Stimulated activated effector memory CD8-positive, alpha-beta T cell treated with anti-CD3 and anti-CD28 coated beads, Interleukin-12 subunit alpha, Interleukin-12 subunit beta, amount 100 ng/mL, for 72 hours (primary cell): ENCODE measurements at regions not wholly inside any gene's neighbourhood (a gene's known extent, or its start where the extent isn't known, plus 50 kb on each side); places are given as distances from the start of the nearest gene placed in this dataset.
"Not testable (repeated sequence)": the region's sequence is repeated elsewhere in the genome, so short reads cannot be mapped to it uniquely, and the experiment has no call there.

Source experiments
- ATAC-seq: fragments of 150-1000 bp; cut with Tn5 transposase; 2 replicates; pipeline ENCODE4 v1.10.0; 2021
- DNase-seq, 2 donors: peaks; one replicate each; pipeline ENCODE4 v3.0.0; 2021 to 2022; ENCODE audit warnings: low spot score in 2 of 2
- H3K27ac Mint-ChIP-seq: one replicate; pipeline ENCODE4 v1.8.0; 2022; ENCODE audit warnings: mild to moderate bottlenecking, mixed read lengths
- H3K36me3 Mint-ChIP-seq: one replicate; pipeline ENCODE4 v1.8.0; 2022; ENCODE audit warnings: mild to moderate bottlenecking, mixed read lengths
- H3K4me1 Mint-ChIP-seq: one replicate; pipeline ENCODE4 v1.8.0; 2022; ENCODE audit warnings: mixed read lengths
- H3K4me3 Mint-ChIP-seq: one replicate; pipeline ENCODE4 v1.8.0; 2022; ENCODE audit warnings: mild to moderate bottlenecking, mixed read lengths
- H3K9me3 Mint-ChIP-seq: one replicate; pipeline ENCODE4 v1.8.0; 2022; ENCODE audit warnings: mixed read lengths

DNA sequence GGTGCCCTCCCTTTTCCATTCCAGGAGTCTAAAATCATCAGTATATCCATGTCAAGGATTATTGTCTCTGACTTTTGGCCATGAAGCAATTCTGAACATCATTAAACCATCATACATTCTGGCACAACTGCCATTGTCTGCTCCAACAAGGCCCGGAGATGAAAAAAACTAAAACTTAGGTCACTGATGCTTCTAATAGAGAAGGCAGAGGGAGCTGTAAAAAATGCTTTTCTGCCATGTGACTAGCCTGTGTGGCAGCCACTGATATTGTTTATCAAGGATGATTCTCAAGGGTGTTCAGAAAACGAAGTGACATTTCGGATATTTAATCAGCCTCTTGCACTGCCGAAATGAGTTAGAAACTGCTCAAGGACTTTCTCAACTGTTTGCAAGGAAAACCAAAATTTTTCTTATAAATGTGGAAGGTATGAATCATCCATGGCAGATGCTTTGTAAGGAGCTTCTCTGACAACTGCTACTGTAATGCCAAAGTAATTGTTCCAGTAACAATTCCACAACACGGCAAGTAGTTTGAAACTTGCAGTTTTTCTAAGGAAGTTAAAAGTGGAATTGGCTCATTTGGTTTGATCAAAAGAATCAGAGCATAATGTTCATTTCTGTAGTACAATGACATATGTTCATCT is 1076.5 kb upstream of the FLRT2 start:
- no peak overlapping the region for H3K27ac Mint-ChIP-seq
- H3K36me3 Mint-ChIP-seq = no peaks in the 10 kb centered on the region
- peaks cover 12% of the 10 kb centered on the region for H3K9me3 Mint-ChIP-seq
- ATAC-seq = no peak
- H3K4me1 Mint-ChIP-seq = no peaks in the 10 kb centered on the region
- H3K4me3 Mint-ChIP-seq = no peak overlapping the region
- no peak for DNase-seq

DNA sequence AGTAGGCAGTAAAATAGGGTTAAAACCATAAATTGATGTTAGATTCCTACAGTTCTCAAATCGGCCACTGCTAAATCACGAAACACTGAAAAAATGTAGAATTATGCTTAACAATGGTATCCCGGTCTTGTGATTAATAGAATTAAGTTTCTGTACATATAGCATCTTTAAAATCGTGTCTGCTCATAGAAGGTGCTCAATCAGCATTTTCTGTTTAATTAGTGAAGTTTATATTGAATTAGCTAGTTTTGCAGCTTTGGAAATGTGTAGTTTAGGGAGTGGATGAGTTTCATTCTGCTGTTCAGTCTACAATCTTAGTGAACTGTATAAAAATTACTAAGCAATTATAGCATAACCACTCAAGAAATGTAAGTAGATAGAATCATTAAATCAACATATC is 1075.8 kb upstream of the FLRT2 start:
- Mint-ChIP-seq H3K4me1 (no peaks in the 10 kb centered on the region), H3K27ac (no peak overlapping the region), H3K9me3 (peaks cover 12% of the 10 kb centered on the region), H3K36me3 (no peaks in the 10 kb centered on the region), H3K4me3 (no peak overlapping the region)
- ATAC-seq = no peak
- DNase-seq = no peak

DNA sequence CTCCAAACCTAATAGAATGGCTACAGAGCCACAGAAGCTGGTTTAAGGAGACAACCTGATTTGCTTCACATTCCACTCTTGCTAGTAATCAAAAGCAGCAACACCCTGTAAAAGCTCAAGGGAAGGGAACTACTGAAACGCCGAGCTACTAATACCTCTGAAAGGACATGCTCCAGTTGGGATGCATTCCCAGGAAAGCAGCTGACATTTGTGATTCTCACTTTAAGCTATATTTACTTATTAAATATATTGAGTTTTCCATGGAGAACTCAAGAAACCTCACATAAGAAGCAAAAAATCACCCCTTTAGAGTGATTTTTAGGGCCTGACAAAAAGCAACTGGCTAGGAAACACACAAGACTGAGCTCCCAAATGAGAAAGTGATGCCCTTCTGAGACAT is 1073.0 kb upstream of the FLRT2 start:
- no peak for ATAC-seq
- Mint-ChIP-seq H3K9me3 (peaks cover 7% of the 10 kb centered on the region), H3K4me1 (no peaks in the 10 kb centered on the region), H3K36me3 (no peaks in the 10 kb centered on the region), H3K4me3 (no peak overlapping the region), H3K27ac (no peak overlapping the region)
- DNase-seq = no peak

DNA sequence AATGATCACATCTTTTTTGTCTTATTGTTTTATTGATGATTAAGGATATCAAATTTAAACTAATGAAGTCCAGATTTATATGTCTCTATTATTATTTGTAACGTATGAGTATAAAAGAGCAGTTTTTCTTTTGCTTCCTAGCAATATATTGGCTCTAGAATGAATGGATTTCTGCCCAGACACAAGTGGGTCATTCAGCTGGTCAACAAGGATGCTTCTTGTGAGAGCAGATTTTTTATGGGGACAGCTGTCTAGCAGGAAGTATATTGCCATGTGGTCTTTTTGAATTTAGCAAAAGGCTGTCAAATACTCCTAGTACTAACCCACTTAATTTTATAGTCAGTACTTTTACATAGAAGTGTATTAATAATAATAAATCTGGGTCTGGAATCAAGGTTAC is 1071.1 kb upstream of the FLRT2 start:
- Mint-ChIP-seq H3K27ac (no peak overlapping the region), H3K4me3 (no peak overlapping the region), H3K9me3 (peaks cover 9% of the 10 kb centered on the region), H3K4me1 (no peaks in the 10 kb centered on the region), H3K36me3 (no peaks in the 10 kb centered on the region)
- DNase-seq (no peak), ATAC-seq (no peak)

DNA sequence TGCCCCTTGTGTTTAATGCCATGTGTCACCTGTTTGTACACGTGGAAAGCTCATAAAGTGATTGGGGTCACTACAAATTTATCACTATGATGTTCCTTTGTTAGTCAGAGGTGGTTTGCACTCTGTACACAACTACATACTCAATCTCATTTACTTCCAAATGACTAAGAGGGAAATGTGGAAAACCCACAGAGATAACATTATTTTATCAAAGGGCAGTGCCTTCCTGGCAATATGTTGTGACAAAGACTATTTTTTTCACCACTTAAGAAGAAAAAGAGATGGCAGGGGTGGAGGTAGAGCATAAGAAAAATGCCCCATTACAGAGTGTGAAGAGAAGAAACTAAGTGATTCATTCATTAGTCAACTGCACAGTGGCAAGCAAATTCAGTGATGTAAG is 1064.1 kb upstream of the FLRT2 start:
- Mint-ChIP-seq H3K4me3 (no peak overlapping the region), H3K27ac (no peak overlapping the region), H3K4me1 (no peaks in the 10 kb centered on the region), H3K36me3 (no peaks in the 10 kb centered on the region), H3K9me3 (peaks cover 7% of the 10 kb centered on the region)
- DNase-seq (no peak), ATAC-seq (no peak)

DNA sequence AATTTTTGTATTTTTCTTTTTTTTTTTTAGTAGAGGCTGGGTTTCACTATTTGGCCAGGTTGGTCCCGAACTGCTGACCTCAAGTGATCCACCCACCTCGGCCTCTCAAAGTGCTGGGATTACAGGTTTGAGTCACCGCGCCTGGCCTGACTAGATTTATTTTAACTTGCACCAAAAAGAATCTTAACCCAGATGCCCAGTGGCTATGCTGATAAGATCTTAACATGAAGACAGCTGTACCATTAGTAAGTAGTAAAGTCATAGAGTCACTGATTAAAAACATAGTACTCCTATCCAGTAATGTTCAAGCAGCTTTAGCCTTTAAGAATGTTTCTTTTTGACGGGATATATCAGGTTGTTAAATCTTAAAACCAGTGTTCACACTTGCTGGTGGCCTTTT is 1061.8 kb upstream of the FLRT2 start:
- Mint-ChIP-seq H3K36me3 (no peaks in the 10 kb centered on the region), H3K27ac (no peak overlapping the region), H3K9me3 (peaks cover 9% of the 10 kb centered on the region), H3K4me3 (no peak overlapping the region), H3K4me1 (no peaks in the 10 kb centered on the region)
- DNase-seq (no peak), ATAC-seq (no peak)

DNA sequence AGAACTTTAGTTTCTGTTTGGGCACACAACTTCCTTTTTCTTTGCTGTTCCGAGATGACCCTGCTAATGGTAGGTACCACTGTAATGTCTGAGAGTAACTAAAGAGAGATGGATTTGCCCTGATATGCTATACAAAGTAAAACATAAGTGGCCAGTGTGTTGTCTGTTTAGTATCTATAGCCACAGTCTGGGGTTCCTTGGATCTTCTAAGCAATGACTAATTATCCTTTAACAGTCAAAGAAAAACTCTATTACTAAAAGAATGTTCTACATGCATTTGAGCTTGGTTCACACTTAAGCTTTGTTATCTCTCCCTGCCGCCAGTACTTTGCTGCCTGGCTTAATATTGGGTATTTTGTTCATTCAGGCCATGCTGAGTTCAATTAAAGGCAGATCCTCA is 1051.9 kb upstream of the FLRT2 start:
- no peak for ATAC-seq
- Mint-ChIP-seq H3K9me3 (peaks cover 9% of the 10 kb centered on the region), H3K4me3 (no peak overlapping the region), H3K36me3 (no peaks in the 10 kb centered on the region), H3K4me1 (no peaks in the 10 kb centered on the region), H3K27ac (no peak overlapping the region)
- DNase-seq = no peak

DNA sequence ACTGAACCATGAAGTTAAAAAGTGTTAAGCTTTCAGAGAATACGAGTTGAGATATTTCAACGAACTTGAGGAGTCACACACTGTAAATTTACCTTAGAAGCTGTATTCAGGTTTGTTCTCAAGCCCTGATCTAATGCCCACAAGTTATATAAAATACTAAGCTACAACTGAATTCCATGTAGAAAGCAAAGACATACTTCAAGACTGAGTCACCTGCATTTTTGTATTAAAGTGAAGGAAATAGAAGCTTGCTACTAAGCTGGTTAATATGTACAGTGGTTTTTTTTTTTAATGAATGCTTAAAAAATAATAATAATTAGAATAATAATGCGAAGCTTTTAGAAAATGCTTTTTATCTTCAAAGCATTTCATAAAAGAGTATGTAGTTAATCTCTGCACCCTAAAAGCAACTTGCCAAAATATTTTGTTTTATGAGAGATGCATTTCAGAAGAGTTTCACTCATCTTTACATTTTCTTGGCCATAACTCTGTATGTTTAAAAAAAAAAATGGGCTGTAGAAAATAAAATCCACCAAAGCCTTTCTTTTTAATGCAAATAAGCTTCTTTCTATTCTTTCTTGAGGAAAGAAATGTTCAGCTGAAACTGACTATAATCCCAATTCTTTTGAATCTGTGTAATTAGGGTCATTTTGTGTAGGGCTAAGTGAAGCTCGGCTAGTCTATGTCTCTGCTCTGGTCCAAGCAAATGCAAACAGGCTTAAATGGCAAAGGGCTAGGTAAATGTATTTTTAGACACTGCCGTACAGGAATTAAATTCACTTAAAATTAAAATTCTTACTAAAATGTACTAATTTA is 1047.5 kb upstream of the FLRT2 start:
- Mint-ChIP-seq H3K36me3 (no peaks in the 10 kb centered on the region), H3K9me3 (peaks cover 8% of the 10 kb centered on the region), H3K4me3 (no peak overlapping the region), H3K4me1 (no peaks in the 10 kb centered on the region), H3K27ac (no peak overlapping the region)
- DNase-seq (no peak), ATAC-seq (no peak)

DNA sequence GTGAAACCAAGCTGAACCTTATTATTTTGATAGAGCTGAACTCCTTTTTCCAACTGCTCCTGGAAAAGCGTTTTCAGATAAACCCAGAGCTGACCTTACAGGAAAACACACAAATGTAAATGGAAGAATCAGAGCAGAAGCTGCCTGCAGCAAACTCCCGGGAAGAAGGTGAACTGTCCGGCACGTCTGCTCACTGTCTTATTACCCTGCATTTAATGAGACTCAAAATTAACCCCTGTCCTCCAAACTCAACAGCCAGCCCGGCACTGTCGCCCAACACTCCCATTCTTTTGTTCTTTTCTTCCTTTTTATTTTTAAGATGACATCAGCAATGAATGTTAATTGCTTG is 1046.9 kb upstream of the FLRT2 start:
- no peak for ATAC-seq
- Mint-ChIP-seq H3K4me3 (no peak overlapping the region), H3K36me3 (no peaks in the 10 kb centered on the region), H3K9me3 (peaks cover 14% of the 10 kb centered on the region), H3K4me1 (no peaks in the 10 kb centered on the region), H3K27ac (no peak overlapping the region)
- no peak for DNase-seq

DNA sequence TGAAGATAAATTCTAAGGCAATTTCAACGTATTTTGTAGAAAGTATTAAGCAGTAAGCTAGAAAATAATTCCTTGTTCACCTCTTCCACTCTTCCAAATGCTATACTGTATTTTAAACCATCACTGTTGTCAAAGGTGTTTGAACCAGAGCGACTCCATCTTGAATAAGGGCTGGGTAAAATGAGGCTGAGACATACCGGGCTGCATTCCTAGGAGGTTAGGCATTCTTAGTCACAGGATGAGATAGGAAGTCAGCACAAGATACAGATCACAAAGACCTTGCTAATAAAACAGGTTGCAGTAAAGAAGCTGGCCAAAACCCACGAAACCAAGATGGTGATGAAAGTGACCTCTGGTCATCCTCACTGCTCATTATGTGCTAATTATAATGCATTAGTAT is 1045.7 kb upstream of the FLRT2 start:
- H3K36me3 Mint-ChIP-seq, ATAC-seq, H3K4me3 Mint-ChIP-seq, H3K4me1 Mint-ChIP-seq, DNase-seq, H3K27ac Mint-ChIP-seq: not testable (repeated sequence)
- H3K9me3 Mint-ChIP-seq = peaks cover 17% of the 10 kb centered on the region

DNA sequence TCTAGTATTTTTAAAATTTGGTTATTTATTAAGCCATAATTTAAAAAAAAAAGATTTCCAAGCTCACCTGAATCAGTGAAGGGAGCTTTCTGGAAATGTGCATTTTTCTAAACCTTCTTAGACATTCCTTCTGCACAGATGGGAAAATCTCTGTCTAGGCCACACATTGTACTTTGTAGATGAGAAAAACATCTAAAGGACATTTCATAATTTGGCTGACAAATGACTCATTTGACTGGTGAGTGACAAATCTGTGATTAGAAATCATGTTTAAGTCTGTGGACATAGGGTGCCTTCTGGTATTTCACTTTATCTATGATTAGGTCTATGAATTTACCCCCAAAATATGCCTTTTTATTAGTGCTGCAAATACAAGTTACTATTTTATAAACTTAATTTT is 1044.9 kb upstream of the FLRT2 start:
- DNase-seq (no peak), ATAC-seq (no peak)
- H3K9me3 Mint-ChIP-seq = peaks cover 17% of the 10 kb centered on the region
- H3K4me3 Mint-ChIP-seq = no peak overlapping the region
- H3K27ac Mint-ChIP-seq = no peak overlapping the region
- H3K36me3 Mint-ChIP-seq = no peaks in the 10 kb centered on the region
- H3K4me1 Mint-ChIP-seq = no peaks in the 10 kb centered on the region

DNA sequence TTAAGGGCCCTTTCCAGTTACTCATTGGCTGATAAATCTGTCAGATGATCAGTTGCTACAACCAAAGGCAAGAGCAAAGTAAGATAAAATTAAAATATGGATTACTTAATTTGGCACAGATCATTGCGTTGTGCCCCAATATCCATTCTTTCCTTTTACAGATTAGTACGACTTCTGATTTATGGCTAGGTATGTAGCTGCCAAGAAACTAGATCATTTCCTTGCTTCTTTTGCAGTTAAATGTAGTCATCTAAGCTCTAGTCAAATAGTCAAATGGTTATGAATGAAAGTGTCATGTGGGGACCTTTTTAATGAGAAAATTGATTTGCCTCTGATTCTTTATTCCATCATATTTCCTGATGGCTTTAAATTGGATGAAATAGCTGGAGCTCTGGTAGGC is 1039.9 kb upstream of the FLRT2 start:
- Mint-ChIP-seq H3K9me3 (peaks cover 19% of the 10 kb centered on the region), H3K4me1 (no peaks in the 10 kb centered on the region), H3K4me3 (no peak overlapping the region), H3K27ac (no peak overlapping the region), H3K36me3 (no peaks in the 10 kb centered on the region)
- DNase-seq = no peak
- ATAC-seq = no peak

DNA sequence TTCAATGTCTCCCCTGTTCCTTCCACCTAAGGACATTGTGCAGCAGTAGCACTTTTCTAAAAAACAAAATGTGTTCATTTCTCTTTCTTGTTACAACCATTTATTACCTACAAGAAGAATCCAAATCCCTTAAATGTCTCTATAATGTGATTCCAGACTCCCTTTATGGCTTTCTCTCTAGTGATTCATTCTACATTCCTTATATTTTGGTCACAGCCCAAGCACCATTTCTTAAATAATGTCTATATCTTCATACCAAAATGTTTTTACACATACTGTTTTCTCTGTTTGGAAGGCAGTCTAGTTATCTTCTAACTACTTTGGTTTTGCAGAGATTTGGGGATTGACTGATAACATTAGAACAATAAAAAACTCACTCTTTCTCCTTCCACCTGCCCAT is 1037.3 kb upstream of the FLRT2 start:
- Mint-ChIP-seq H3K36me3 (no peaks in the 10 kb centered on the region), H3K9me3 (peaks cover 15% of the 10 kb centered on the region), H3K4me3 (no peak overlapping the region), H3K4me1 (no peaks in the 10 kb centered on the region), H3K27ac (no peak overlapping the region)
- ATAC-seq (no peak), DNase-seq (no peak)

DNA sequence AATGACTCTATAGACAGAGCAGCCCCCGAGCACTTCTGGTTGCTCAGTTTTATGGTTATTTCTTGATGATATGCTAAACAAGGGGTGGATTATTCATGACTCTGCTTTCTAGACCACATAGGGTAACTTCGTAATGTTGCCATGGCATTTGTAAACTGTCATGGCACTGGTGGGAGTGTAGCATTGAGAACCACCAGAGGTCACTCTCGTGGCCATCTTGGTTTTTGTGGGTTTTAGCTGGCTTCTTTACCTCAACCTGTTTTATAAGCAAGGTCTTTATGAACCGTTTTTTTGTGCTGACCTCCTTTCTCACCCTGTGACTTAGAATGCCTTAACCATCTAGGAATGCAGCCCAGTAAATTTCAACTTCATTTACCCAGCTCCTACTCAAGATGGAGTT is 1036.2 kb upstream of the FLRT2 start:
- Mint-ChIP-seq H3K4me1 (no peaks in the 10 kb centered on the region), H3K9me3 (peaks cover 8% of the 10 kb centered on the region), H3K4me3 (no peak overlapping the region), H3K36me3 (no peaks in the 10 kb centered on the region), H3K27ac (no peak overlapping the region)
- ATAC-seq (no peak), DNase-seq (no peak)

DNA sequence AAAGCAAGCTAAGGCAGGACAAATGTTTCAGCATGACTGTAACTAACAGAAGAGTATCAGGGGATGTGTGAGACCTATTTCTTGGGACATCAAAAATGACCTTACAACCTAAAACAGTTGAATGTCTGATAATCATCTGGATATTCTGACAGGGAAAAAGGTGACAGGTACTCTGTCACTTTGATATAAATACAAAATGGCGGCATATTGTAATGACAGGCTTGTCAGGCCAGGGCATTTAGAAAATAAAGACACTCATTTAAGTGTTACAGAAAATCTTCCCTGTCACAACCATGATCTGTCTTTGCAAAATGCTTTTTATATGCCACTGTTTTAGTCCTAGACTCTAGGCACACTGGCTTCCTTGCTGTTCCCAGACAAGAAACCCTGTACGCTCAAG is 1033.3 kb upstream of the FLRT2 start:
- no peaks in the 10 kb centered on the region for H3K4me1 Mint-ChIP-seq
- ATAC-seq = no peak
- H3K9me3 Mint-ChIP-seq = peaks cover 5% of the 10 kb centered on the region
- H3K4me3 Mint-ChIP-seq = no peak overlapping the region
- H3K36me3 Mint-ChIP-seq = no peaks in the 10 kb centered on the region
- no peak overlapping the region for H3K27ac Mint-ChIP-seq
- DNase-seq = no peak

DNA sequence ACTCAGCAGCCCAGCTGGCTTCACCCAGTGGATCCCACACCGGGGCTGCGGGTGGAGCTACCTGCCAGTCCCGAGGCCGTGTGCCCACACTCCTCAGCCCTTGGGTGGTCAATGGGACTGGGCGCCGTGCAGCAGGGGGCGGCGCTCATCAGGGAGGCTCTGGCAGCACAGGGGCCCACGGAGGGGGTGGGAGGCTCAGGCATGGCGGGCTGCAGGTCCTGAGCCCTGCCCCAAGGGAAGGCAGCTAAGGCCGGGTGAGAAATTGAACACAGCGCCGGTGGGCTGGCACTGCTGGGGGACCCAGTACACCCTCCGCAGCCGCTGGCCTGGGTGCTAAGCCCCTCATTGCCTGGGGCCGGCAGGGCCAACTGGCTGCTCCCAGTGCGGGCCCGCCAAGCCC is 1017.1 kb upstream of the FLRT2 start:
- H3K9me3 Mint-ChIP-seq = peaks cover 24% of the 10 kb centered on the region
- ATAC-seq, H3K27ac Mint-ChIP-seq, DNase-seq, H3K4me3 Mint-ChIP-seq, H3K36me3 Mint-ChIP-seq, H3K4me1 Mint-ChIP-seq: not testable (repeated sequence)
